GM12878 (cell line): ENCODE measurements at regions not wholly inside any gene's neighbourhood (a gene's known extent, or its start where the extent isn't known, plus 50 kb on each side); places are given as distances from the start of the nearest gene placed in this dataset.

ENCODE experiments used
- ATAC-seq: fragments of 200-7000 bp; cut with Tn5 transposase; 3 replicates; pipeline ENCODE4 v1.9.1; 2020; ENCODE audit warnings: mild to moderate bottlenecking, moderate library complexity
- BruUV-seq: library from RNA; stranded (reverse); fragments of 400-500 nt; replicated peaks from 2 replicates; lab custom pipeline; 2021; lab: Mats Ljungman, UMichigan
- CTCF ChIA-PET: fragments of 300-600 bp; sonication (Branson Sonifier 250); formaldehyde crosslinking; extraction: SDS; loops from one replicate; lab custom pipeline; 2021; ENCODE audit warnings: inconsistent platforms; lab: Yijun Ruan, JAX
- POLR2A ChIA-PET: fragments of 350-600 bp; formaldehyde crosslinking; extraction: SDS; loops from one replicate; lab custom pipeline; 2021; ENCODE audit warnings: inconsistent platforms; lab: Charles Lee
- RAD21 ChIA-PET: fragments of 300-600 bp; sonication (Branson Sonifier 250); formaldehyde crosslinking; loops from one replicate; lab custom pipeline; 2023; ENCODE audit warnings: antibody characterized with exemption; ENCODE audit not compliant: unreplicated experiment; lab: Charles Lee
- SMC1A ChIA-PET: fragments of 300-600 bp; sonication (Branson Sonifier 250); formaldehyde crosslinking; loops from one replicate; lab custom pipeline; 2023; ENCODE audit not compliant: unreplicated experiment, uncharacterized antibody; lab: Charles Lee
- DNase-seq: peaks from one replicate; pipeline ENCODE4 v3.0.0-alpha.2; 2011; ENCODE audit warnings: low read depth, low spot score
- FAIRE-seq: peaks from 3 replicates; lab custom pipeline; 2011; peaks lifted over from hg19 to GRCh38; lab: Jason Lieb, UNC
- H2AFZ ChIP-seq: 2 replicates; pipeline ENCODE4 v1.6.0; 2011; ENCODE audit warnings: low read depth, low read length, control low read depth; ENCODE audit not compliant: control insufficient read depth
- H3K27ac ChIP-seq: 2 replicates; pipeline ENCODE4 v1.5.1; 2011; ENCODE audit warnings: control low read depth; ENCODE audit not compliant: control insufficient read depth, insufficient read depth
- H3K27me3 ChIP-seq, 2 experiments: replicated peaks in 1 of 2; 2 replicates each; pipeline versions ENCODE4 v1.6.0 to v1.6.1; 2011; ENCODE audit warnings: low read length in 1 of 2; ENCODE audit not compliant: control insufficient read depth in 2 of 2, insufficient read depth in 2 of 2
- H3K36me3 ChIP-seq, 2 experiments: 2 replicates each; pipeline ENCODE4 v1.5.1; 2011; ENCODE audit warnings: low read length in 1 of 2; ENCODE audit not compliant: control insufficient read depth in 2 of 2, insufficient read depth in 2 of 2
- H3K4me1 ChIP-seq: 2 replicates; pipeline ENCODE4 v1.6.1; 2011; ENCODE audit warnings: mild to moderate bottlenecking, low read length, moderate library complexity, mixed read lengths; ENCODE audit not compliant: control insufficient read depth, insufficient read depth
- H3K4me2 ChIP-seq: 2 replicates; pipeline ENCODE4 v1.6.0; 2011; ENCODE audit warnings: control low read depth; ENCODE audit not compliant: control insufficient read depth, insufficient read depth
- H3K4me3 ChIP-seq: fragments of 200-600 bp; sonication (generic); 2 replicates; pipeline ENCODE4 v1.5.1; 2016
- H3K79me2 ChIP-seq: 2 replicates; pipeline ENCODE4 v1.6.0; 2011; ENCODE audit warnings: low read length; ENCODE audit not compliant: control insufficient read depth, insufficient read depth
- H3K9ac ChIP-seq: 2 replicates; pipeline ENCODE4 v1.8.0; 2011; ENCODE audit warnings: low read length, control low read depth, mixed read lengths; ENCODE audit not compliant: control insufficient read depth, insufficient read depth
- H3K9me3 ChIP-seq: replicated peaks from 3 replicates; pipeline ENCODE4 v1.5.1; 2011; ENCODE audit warnings: mild to moderate bottlenecking, low read length; ENCODE audit not compliant: control insufficient read depth, insufficient read depth
- H4K20me1 ChIP-seq: 2 replicates; pipeline ENCODE4 v1.6.0; 2011; ENCODE audit not compliant: control insufficient read depth, insufficient read depth
- CHD4 ChIP-seq: fragments of 200-600 bp; sonication (generic); IDR thresholded peaks from 2 replicates; pipeline ENCODE4 v1.6.1; 2016; ENCODE audit warnings: mild to moderate bottlenecking
- FOS ChIP-seq: IDR thresholded peaks from 3 replicates; pipeline ENCODE4 v1.6.1; 2011; ENCODE audit warnings: borderline replicate concordance; ENCODE audit not compliant: insufficient read length; ENCODE audit errors: extremely low read depth
- HCFC1 ChIP-seq: fragments of 150-350 bp; IDR thresholded peaks from 2 replicates; pipeline ENCODE4 v1.6.1; 2014; ENCODE audit warnings: low read length
- IKZF2 ChIP-seq, 2 experiments: fragments of 450-650 bp; IDR thresholded peaks; 2 replicates each; pipeline ENCODE4 v1.6.1; 2017; ENCODE audit warnings: mild to moderate bottlenecking in 2 of 2, moderate library complexity in 2 of 2
- MEF2B ChIP-seq: fragments of 450-650 bp; IDR thresholded peaks from 2 replicates; pipeline ENCODE4 v1.6.1; 2018; ENCODE audit warnings: mild to moderate bottlenecking, moderate library complexity; ENCODE audit not compliant: partially characterized antibody, poor library complexity, severe bottlenecking
- NFYB ChIP-seq: IDR thresholded peaks from 2 replicates; pipeline ENCODE4 v1.6.1; 2011; ENCODE audit warnings: low read depth, mild to moderate bottlenecking, low read length, improper control_type of control experiment, moderate library complexity; ENCODE audit not compliant: insufficient read depth
- POLR2AphosphoS2 ChIP-seq: IDR thresholded peaks from 2 replicates; pipeline ENCODE4 v1.6.1; 2011; ENCODE audit warnings: low read depth, mild to moderate bottlenecking, low read length, improper control_type of control experiment, moderate library complexity
- RBBP5 ChIP-seq: fragments of 200-600 bp; sonication (generic); conservative IDR thresholded peaks from 2 replicates; pipeline ENCODE4 v1.6.1; 2016
- SIN3A ChIP-seq: IDR thresholded peaks from 2 replicates; pipeline ENCODE4 v1.6.1; 2012; ENCODE audit warnings: low read depth, low read length, improper control_type of control experiment
- YBX1 ChIP-seq: fragments of 450-650 bp; IDR thresholded peaks from 2 replicates; pipeline ENCODE4 v1.6.1; 2016; ENCODE audit warnings: antibody characterized with exemption
- ZNF384 ChIP-seq: IDR thresholded peaks from 2 replicates; pipeline ENCODE4 v1.6.1; 2012; ENCODE audit warnings: low read depth, mild to moderate bottlenecking, low read length, improper control_type of control experiment, borderline replicate concordance
- WGBS: methylation state at CpG from one replicate; pipeline ENCODE4 v1.1.6; 2016; ENCODE audit warnings: low lambda C conversion rate; ENCODE audit not compliant: insufficient replicate concordance, insufficient coverage; ENCODE audit errors: missing lambda C conversion rate; 5-methylcytosine and 5-hydroxymethylcytosine counted together
- in situ Hi-C: fragments of 300-500 bp; cut with MboI; formaldehyde crosslinking; loops from 9 replicates; pipeline ENCODE4 v1.14.3; 2018; ENCODE audit warnings: mixed read lengths
- intact Hi-C: fragments of 100-400 bp; cut with micrococcal nuclease; formaldehyde crosslinking; loops from one replicate; pipeline ENCODE4 v1.14.2; 2022; ENCODE audit not compliant: unreplicated experiment
- TF ChIP-seq, protein P1 (sequence below): IDR thresholded peaks from 2 replicates; pipeline ENCODE4 v1.6.1; 2011; ENCODE audit warnings: low read depth, mild to moderate bottlenecking, low read length, moderate library complexity, borderline replicate concordance; ENCODE audit errors: extremely low read depth
- TF ChIP-seq, protein P2 (sequence below): IDR thresholded peaks from 2 replicates; pipeline ENCODE4 v1.6.1; 2012; ENCODE audit warnings: low read depth, low read length, improper control_type of control experiment

DNA sequence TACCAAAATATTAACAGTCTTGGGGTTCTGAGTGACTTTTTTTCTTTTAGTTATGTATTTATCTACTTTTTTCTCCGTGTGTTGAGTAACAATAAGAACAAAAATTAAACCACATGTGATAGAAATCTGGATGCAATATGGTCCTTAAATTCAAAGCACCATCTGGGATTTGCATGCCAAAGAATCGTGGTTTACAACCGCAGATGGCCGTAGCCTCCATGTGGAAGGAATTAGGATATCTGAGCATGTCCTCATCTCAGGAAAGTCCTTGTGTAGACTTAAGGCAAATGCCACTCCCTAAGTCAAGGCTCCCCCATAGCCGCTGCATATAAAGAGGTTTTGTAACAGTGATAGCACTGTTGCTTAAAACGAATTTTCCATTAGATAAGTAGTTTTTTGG, 304.0 kb downstream of the ZEB1 start:
- intact Hi-C loops (no loop called here), in situ Hi-C loops (no loop called here)
- no TSS peak for BruUV-seq
- Histone ChIP-seq H3K27ac (no peak overlapping the region), H3K79me2 (no peaks in the 10 kb centered on the region), H3K4me1 (no peaks in the 10 kb centered on the region), H3K4me2 (no peak overlapping the region), H3K4me3 (no peak overlapping the region), H3K9ac (no peak overlapping the region), H3K9me3 (peaks cover 5% of the 10 kb centered on the region; the same call in 2 of the 3 replicates), H3K36me3 (no peaks in the 10 kb centered on the region), H2AFZ (no peak overlapping the region), H4K20me1 (no peaks in the 10 kb centered on the region), H3K27me3 (no peaks in the 10 kb centered on the region)
- ChIA-PET POLR2A (no interaction called here), SMC1A (interaction anchor here (1.2 kb wide), 1 partner anchor 59 kb away, joined by 3 read pairs; no protein-coding TSS in a partner anchor), CTCF (no interaction called here), RAD21 (no interaction called here)
- FAIRE-seq (no peak), ATAC-seq (no peak), DNase-seq (no peak)
- 17% methylated on average over 6 of the region's 6 CpGs for WGBS
- TF ChIP-seq HCFC1 (no peak), SIN3A (no peak), YBX1 (no peak), NFYB (no peak), MEF2B (no peak), IKZF2 (IDR thresholded peaks at IDR 0.05) (no peak), POLR2AphosphoS2 (no peak), CHD4 (no peak), FOS (no peak), ZNF384 (no peak), RBBP5 (no peak)
- TF ChIP-seq, protein P1, sequence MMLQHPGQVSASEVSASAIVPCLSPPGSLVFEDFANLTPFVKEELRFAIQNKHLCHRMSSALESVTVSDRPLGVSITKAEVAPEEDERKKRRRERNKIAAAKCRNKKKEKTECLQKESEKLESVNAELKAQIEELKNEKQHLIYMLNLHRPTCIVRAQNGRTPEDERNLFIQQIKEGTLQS, result no peak
- TF ChIP-seq, protein P2, sequence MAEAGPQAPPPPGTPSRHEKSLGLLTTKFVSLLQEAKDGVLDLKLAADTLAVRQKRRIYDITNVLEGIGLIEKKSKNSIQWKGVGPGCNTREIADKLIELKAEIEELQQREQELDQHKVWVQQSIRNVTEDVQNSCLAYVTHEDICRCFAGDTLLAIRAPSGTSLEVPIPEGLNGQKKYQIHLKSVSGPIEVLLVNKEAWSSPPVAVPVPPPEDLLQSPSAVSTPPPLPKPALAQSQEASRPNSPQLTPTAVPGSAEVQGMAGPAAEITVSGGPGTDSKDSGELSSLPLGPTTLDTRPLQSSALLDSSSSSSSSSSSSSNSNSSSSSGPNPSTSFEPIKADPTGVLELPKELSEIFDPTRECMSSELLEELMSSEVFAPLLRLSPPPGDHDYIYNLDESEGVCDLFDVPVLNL, result no peak
